Neural progenitor cell (in vitro differentiated cells): ENCODE measurements at regions not wholly inside any gene's neighbourhood (a gene's known extent, or its start where the extent isn't known, plus 50 kb on each side); places are given as distances from the start of the nearest gene placed in this dataset.

ENCODE experiments used
- CTCF ChIP-seq: fragments of 200-600 bp; sonication (generic); IDR thresholded peaks from 2 replicates; pipeline ENCODE4 v1.5.1; 2017; ENCODE audit warnings: antibody characterized with exemption, mild to moderate bottlenecking
- EZH2 ChIP-seq: fragments of 200-600 bp; sonication (generic); IDR thresholded peaks from 2 replicates; pipeline ENCODE4 v1.6.1; 2017; ENCODE audit warnings: antibody characterized with exemption, mild to moderate bottlenecking, moderate library complexity
- EZH2phosphoT487 ChIP-seq: fragments of 200-600 bp; sonication (generic); IDR thresholded peaks from 2 replicates; pipeline ENCODE4 v1.6.1; 2017; ENCODE audit warnings: antibody characterized with exemption

GRCh38 chr4:140267576-140267975 is 105.9 kb upstream of the SCOC start:
- no peak for TF ChIP-seq CTCF
- TF ChIP-seq EZH2, result no peak
- TF ChIP-seq EZH2phosphoT487, result no peak
